ENCODE measurements at regions not wholly inside any gene's neighbourhood (a gene's known extent, or its start where the extent isn't known, plus 50 kb on each side); places are given as distances from the start of the nearest gene placed in this dataset.

DNA sequence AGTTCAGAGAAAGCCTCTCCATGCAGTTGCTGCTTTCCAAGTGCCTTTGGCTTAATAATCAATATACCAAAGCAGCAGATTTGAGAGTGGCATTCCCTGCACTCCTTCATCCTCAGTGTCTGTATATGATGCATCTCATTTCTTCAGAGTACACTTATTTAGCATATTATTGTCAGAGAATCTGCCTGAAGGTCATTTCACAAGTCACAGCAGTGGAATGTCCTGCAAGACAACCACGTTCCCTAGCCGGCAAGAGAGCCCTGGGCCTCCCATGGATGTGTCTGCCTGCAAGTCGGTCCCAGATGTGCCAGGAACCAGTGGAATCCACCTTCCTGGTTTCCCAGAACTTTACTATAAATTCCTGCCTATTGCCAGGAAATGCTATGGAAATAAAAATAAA is 289.4 kb upstream of the IGFBP3 start:
- no peak for TF ChIP-seq CTCF (conservative IDR thresholded peaks at IDR 0.05; ENCODE audit: low read depth, low read length)
- no peak for TF ChIP-seq RFX5 (IDR thresholded peaks at IDR 0.05; ENCODE audit: low read depth, low read length)
- no peak for TF ChIP-seq MAZ (IDR thresholded peaks at IDR 0.05; ENCODE audit: borderline replicate concordance, low read depth, low read length)
- no peak for TF ChIP-seq CHD1 (IDR thresholded peaks at IDR 0.05; ENCODE audit: low read depth, low read length)
- TF ChIP-seq, protein P1, sequence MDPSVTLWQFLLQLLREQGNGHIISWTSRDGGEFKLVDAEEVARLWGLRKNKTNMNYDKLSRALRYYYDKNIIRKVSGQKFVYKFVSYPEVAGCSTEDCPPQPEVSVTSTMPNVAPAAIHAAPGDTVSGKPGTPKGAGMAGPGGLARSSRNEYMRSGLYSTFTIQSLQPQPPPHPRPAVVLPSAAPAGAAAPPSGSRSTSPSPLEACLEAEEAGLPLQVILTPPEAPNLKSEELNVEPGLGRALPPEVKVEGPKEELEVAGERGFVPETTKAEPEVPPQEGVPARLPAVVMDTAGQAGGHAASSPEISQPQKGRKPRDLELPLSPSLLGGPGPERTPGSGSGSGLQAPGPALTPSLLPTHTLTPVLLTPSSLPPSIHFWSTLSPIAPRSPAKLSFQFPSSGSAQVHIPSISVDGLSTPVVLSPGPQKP (IDR thresholded peaks at IDR 0.05; ENCODE audit: borderline replicate concordance, low read depth, low read length): no peak
- TF ChIP-seq POLR2A (IDR thresholded peaks at IDR 0.05; ENCODE audit: low read depth, low read length): no peak
- no peak for TF ChIP-seq MXI1 (IDR thresholded peaks at IDR 0.05; ENCODE audit: borderline replicate concordance, low read depth, low read length)
- TF ChIP-seq RAD21 (IDR thresholded peaks at IDR 0.05; ENCODE audit: low read length): no peak
- TF ChIP-seq USF2 (IDR thresholded peaks at IDR 0.05; ENCODE audit: low read depth, low read length): no peak
- TF ChIP-seq CEBPB (IDR thresholded peaks at IDR 0.05; ENCODE audit: low read depth, low read length): no peak
- TF ChIP-seq SMC3 (IDR thresholded peaks at IDR 0.05; ENCODE audit: low read depth, low read length): no peak
- no peak for TF ChIP-seq BHLHE40 (IDR thresholded peaks at IDR 0.05; ENCODE audit: low read depth, low read length)

Measured in IMR-90 (cell line).